Lower lobe of right lung (tissue), 2 donors: ENCODE measurements at regions not wholly inside any gene's neighbourhood (a gene's known extent, or its start where the extent isn't known, plus 50 kb on each side); places are given as distances from the start of the nearest gene placed in this dataset.

Experiments used
- ATAC-seq, 2 donors: fragments of 200-7000 bp; cut with Tn5 transposase; one replicate each; pipeline ENCODE4 v1.9.1; 2020 to 2022; ENCODE audit warnings: mild to moderate bottlenecking in 2 of 2, moderate library complexity in 2 of 2
- DNase-seq: peaks from one replicate; pipeline ENCODE4 v3.0.0-alpha.2; 2020
- H3K27ac ChIP-seq: fragments of 200-600 bp; one replicate; pipeline ENCODE4 v1.8.0; 2022
- H3K27me3 ChIP-seq: fragments of 200-600 bp; one replicate; pipeline ENCODE4 v1.8.0; 2022; ENCODE audit warnings: low read depth
- H3K36me3 ChIP-seq: fragments of 200-600 bp; one replicate; pipeline ENCODE4 v1.8.0; 2022; ENCODE audit warnings: mild to moderate bottlenecking
- H3K4me1 ChIP-seq: fragments of 200-600 bp; one replicate; pipeline ENCODE4 v1.8.0; 2022
- H3K4me3 ChIP-seq: fragments of 200-600 bp; one replicate; pipeline ENCODE4 v1.8.0; 2022; ENCODE audit warnings: mild to moderate bottlenecking
- H3K9me3 ChIP-seq: fragments of 200-600 bp; one replicate; pipeline ENCODE4 v1.8.0; 2022
- intact Hi-C: fragments of 100-400 bp; cut with DNase I; formaldehyde crosslinking; loops from one replicate; pipeline ENCODE4 v1.11.0; 2022
- TF ChIP-seq, protein P1 (sequence below): fragments of 200-600 bp; IDR thresholded peaks from one replicate; pipeline ENCODE4 v1.8.0; 2022; ENCODE audit warnings: antibody characterized with exemption, mild to moderate bottlenecking
- donor health status: DM: no; HTN: yes; CAD: no; lungs with severe emphysema.

DNA sequence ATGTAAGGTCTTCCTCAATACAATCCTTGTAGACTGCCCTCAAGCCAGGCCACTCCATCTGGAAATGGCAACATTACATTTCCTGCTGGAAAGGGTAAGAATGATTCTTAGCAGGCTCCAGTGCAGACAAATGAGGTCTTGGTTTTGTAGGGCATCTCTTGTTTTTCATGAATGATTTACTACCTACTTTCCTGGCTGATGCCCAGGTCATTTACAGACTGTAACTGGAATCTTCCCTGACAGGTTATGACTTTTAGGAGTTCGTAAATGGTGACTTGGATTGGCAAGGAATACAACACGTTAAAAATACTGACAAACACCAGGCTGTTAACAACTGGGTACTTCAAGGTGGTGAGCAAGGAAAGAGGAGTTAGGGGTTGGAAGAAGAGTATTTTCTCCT lies 510.5 kb upstream of the TNC start:
- Histone ChIP-seq H3K27me3 (no peaks in the 10 kb centered on the region), H3K4me1 (no peaks in the 10 kb centered on the region), H3K27ac (no peak overlapping the region), H3K36me3 (no peaks in the 10 kb centered on the region), H3K4me3 (no peak overlapping the region), H3K9me3 (no peaks in the 10 kb centered on the region)
- ATAC-seq (no peak), DNase-seq (no peak)
- intact Hi-C loops = no loop called here
- TF ChIP-seq, protein P1, sequence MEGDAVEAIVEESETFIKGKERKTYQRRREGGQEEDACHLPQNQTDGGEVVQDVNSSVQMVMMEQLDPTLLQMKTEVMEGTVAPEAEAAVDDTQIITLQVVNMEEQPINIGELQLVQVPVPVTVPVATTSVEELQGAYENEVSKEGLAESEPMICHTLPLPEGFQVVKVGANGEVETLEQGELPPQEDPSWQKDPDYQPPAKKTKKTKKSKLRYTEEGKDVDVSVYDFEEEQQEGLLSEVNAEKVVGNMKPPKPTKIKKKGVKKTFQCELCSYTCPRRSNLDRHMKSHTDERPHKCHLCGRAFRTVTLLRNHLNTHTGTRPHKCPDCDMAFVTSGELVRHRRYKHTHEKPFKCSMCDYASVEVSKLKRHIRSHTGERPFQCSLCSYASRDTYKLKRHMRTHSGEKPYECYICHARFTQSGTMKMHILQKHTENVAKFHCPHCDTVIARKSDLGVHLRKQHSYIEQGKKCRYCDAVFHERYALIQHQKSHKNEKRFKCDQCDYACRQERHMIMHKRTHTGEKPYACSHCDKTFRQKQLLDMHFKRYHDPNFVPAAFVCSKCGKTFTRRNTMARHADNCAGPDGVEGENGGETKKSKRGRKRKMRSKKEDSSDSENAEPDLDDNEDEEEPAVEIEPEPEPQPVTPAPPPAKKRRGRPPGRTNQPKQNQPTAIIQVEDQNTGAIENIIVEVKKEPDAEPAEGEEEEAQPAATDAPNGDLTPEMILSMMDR = no peak

DNA sequence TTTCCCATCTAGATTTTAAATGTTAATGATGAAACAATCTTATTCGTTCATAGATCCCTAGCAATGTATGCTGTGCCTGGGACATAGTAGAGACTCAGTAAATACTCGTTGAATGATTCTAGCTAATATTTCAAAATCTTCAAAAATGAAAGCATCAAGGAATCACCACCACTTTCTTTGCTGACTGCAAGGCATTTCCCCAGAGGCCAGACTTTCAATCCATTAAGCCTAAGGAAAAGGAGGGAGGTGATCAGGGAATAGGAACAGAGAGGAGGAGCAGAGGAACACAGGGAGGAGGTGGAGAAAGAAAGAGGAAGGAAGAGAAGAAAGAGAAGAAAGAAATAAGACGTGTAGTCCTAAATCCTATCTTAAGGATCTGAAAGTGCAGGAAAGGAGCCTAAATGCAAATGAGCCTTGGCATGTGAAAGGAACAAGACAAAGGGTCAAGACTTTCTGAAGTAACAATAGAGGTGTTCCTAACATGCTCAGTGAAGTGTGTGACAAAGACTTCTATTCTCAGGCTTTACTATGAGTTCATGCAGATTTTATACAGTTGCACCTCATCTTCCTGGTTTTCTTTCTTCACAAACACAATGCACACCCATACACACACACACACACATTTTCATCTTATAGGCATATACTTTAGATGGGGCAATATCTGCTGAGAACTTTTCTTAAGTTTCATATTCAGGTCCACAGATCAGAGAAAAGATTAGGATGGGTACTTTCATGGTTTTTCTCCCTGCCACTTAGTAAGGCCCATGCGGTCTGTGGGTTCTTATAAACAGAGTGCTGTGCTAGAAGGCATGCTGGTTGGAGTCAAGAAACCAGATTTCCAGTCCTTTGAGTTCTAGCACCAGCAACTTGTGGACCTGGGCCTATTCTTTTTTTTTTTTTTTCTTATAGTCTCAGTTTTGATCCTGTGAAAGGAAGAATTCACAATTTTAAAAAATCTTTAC lies 512.2 kb upstream of the TNC start:
- Histone ChIP-seq H3K4me1 (no peaks in the 10 kb centered on the region), H3K9me3 (no peaks in the 10 kb centered on the region), H3K27me3 (no peaks in the 10 kb centered on the region), H3K27ac (no peak overlapping the region), H3K36me3 (no peaks in the 10 kb centered on the region), H3K4me3 (no peak overlapping the region)
- DNase-seq (no peak), ATAC-seq (no peak)
- TF ChIP-seq, protein P1 = no peak
- intact Hi-C loops = no loop called here

DNA sequence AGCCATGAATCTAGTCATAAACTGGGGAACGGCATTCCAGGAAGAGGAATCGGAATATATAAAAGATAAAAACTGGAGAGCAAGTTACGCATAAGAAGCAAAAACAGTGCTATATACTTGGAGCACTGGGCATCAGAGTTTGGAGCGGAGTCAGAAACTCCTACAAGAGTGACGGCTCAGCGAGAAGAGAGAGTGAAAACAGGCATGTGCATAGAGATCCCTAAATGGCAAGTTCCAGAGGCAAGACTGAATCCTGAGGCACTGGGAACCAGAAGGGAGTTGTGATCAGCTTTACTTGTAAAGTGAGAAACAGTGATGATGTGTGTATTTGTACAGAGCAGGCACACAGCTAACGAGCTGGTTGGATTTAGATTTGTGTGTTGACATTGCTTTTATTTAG lies 514.4 kb upstream of the TNC start:
- DNase-seq (no peak), ATAC-seq (no peak)
- Histone ChIP-seq H3K27ac (no peak overlapping the region), H3K4me1 (no peaks in the 10 kb centered on the region), H3K9me3 (no peaks in the 10 kb centered on the region), H3K36me3 (no peaks in the 10 kb centered on the region), H3K27me3 (no peaks in the 10 kb centered on the region), H3K4me3 (no peak overlapping the region)
- TF ChIP-seq, protein P1 = no peak
- intact Hi-C loops = no loop called here

DNA sequence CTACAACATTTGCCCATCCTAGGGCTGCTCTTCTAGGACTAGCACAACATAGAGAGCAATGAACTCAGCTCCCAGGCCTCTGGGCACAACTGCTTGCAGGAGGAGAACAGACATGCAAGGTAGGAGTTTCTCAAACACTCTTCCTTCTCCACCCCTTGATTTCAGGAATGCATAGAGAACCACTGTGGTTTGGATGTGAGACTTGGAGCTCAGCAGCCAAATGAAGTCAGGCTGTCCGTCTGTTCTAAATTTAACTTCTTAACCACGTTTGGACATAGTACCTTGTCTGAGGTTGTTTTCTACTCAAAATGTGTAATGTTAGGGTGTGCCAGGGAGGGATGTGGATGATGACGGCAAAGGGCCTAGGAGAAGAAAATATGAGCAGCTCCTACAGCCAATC lies 515.1 kb upstream of the TNC start:
- H3K4me1 ChIP-seq = no peaks in the 10 kb centered on the region
- TF ChIP-seq, protein P1 = no peak

DNA sequence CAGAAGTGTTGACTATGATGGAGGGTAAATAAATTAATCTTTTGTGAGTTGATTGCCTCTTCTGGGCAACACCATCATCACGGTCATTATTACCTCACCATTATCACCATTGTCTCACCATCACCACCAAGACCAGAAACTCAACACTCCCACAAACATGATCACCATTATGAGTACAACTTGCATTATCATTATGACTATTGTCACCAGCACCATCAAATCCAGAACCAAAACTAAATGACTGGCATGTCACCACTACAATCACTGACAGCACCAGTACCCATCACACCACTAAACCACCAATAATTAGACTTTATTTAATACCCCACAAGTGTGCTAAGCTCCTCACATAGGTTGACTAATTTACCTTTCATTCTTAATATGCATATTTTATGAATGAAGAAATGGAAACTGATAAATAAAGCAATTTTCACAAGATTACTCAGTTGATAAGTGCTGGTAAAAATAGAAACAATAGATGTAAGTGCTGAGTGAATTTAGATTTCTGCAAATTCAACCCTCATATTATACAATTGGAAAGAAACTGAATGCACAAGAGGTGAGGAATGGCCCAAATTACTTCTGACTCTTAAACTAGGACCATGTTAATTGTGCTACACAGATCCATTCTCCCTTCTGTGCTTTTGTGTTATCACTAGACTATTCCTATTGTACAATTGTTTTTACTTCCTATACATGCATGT lies 517.8 kb upstream of the PAPPA start:
- H3K36me3 ChIP-seq = no peaks in the 10 kb centered on the region
- ATAC-seq = no peak
- no peaks in the 10 kb centered on the region for H3K4me1 ChIP-seq
- no peak overlapping the region for H3K4me3 ChIP-seq
- TF ChIP-seq, protein P1 = no peak
- H3K27me3 ChIP-seq = no peaks in the 10 kb centered on the region
- no peak for DNase-seq
- intact Hi-C loops = no loop called here
- H3K27ac ChIP-seq = no peak overlapping the region
- no peaks in the 10 kb centered on the region for H3K9me3 ChIP-seq

More for the DNA sequence above, 515.1 kb upstream of the TNC start:
- Histone ChIP-seq H3K9me3 (no peaks in the 10 kb centered on the region), H3K27me3 (no peaks in the 10 kb centered on the region), H3K27ac (no peak overlapping the region), H3K36me3 (no peaks in the 10 kb centered on the region), H3K4me3 (no peak overlapping the region)
- intact Hi-C loops = no loop called here
- DNase-seq = no peak
- ATAC-seq = no peak
